ENCODE measurements at regions not wholly inside any gene's neighbourhood (a gene's known extent, or its start where the extent isn't known, plus 50 kb on each side); places are given as distances from the start of the nearest gene placed in this dataset.

DNA sequence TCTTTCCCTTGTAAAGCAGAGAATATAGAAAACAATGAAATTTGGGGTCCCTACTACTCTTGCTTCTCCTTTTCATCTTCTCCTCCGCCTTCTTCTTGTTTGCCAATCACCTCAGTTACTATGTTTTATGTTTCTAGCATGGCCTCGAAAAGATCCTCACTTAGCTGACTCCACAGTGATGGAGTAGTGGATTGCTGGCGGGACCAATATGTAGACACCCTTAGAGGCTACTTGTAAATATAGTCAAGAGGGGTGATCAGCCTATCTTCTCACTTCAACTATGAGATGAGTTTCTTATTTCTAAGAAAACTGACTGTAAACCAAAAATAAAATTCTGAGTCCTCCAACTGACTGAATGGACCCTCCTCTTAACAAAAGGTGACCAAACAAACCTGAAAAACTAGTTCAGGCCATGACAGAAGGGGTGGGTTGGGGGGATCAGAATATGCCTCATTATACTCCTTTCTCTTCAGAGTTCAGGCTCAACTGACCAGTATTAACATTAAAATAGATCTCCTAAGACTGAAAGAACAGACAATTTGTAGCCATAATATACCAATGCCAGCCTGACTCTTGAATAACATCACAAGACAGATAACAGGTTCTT lies 829.0 kb downstream of the TLE4 start:
- no peak overlapping the region for H3K4me3 Mint-ChIP-seq (ENCODE audit: unreplicated experiment)
- no peaks in the 10 kb centered on the region for H3K27me3 Mint-ChIP-seq (ENCODE audit: insufficient read depth, unreplicated experiment)
- H3K4me1 Mint-ChIP-seq (ENCODE audit: insufficient read depth, unreplicated experiment), result peaks cover 7% of the 10 kb centered on the region
- BruUV-seq (replicated peaks), result no TSS peak
- DNase-seq (ENCODE audit: unreplicated experiment), result no peak
- POLR2A ChIA-PET, result interaction anchor here (0.9 kb wide), 1 partner anchor 13 kb away, joined by 3 read pairs; no protein-coding TSS in a partner anchor
- TF ChIP-seq, protein P1, sequence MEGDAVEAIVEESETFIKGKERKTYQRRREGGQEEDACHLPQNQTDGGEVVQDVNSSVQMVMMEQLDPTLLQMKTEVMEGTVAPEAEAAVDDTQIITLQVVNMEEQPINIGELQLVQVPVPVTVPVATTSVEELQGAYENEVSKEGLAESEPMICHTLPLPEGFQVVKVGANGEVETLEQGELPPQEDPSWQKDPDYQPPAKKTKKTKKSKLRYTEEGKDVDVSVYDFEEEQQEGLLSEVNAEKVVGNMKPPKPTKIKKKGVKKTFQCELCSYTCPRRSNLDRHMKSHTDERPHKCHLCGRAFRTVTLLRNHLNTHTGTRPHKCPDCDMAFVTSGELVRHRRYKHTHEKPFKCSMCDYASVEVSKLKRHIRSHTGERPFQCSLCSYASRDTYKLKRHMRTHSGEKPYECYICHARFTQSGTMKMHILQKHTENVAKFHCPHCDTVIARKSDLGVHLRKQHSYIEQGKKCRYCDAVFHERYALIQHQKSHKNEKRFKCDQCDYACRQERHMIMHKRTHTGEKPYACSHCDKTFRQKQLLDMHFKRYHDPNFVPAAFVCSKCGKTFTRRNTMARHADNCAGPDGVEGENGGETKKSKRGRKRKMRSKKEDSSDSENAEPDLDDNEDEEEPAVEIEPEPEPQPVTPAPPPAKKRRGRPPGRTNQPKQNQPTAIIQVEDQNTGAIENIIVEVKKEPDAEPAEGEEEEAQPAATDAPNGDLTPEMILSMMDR (IDR thresholded peaks at IDR 0.05; ENCODE audit: unreplicated experiment), result no peak
- CTCF ChIA-PET, result interaction anchor here (0.6 kb wide), 1 partner anchor 109 kb away, joined by 3 read pairs; no protein-coding TSS in a partner anchor
- H3K27ac Mint-ChIP-seq (ENCODE audit: low read depth, unreplicated experiment), result no peak overlapping the region
- intact Hi-C loops (cut with micrococcal nuclease), result no loop called here
- H3K36me3 Mint-ChIP-seq (ENCODE audit: insufficient read depth, unreplicated experiment), result peaks cover 5% of the 10 kb centered on the region
- H3K9me3 Mint-ChIP-seq (ENCODE audit: unreplicated experiment), result no peaks in the 10 kb centered on the region

DNA sequence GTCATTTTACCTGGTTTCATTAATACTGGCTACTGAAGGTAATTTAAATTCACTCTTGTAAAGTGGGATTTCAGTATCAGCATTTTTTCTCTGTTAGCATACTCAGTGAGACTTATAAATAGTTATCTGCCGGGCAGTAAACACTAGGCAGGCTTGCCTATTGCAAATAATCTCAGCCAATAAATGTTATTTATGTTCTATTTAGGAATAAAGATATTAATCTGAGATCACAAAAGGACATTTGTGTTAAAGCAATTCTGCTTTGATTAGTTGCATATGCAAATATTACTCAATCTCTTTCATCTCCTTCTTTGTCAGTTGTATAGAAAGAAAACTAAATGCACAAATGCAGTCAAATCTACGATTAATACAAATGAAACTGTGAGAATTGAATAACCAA lies 827.8 kb downstream of the TLE4 start:
- ChIA-PET CTCF (interaction anchor here (1.1 kb wide), 1 partner anchor 22 kb away, joined by 4 read pairs; no protein-coding TSS in a partner anchor), POLR2A (interaction anchor here (0.9 kb wide), 1 partner anchor 12 kb away, joined by 3 read pairs; no protein-coding TSS in a partner anchor)
- DNase-seq (ENCODE audit: unreplicated experiment), result no peak
- no TSS peak for BruUV-seq (replicated peaks)
- no peaks in the 10 kb centered on the region for H3K9me3 Mint-ChIP-seq (ENCODE audit: unreplicated experiment)
- intact Hi-C loops (cut with micrococcal nuclease), result no loop called here
- H3K4me3 Mint-ChIP-seq (ENCODE audit: unreplicated experiment), result no peak overlapping the region
- TF ChIP-seq, protein P1 (IDR thresholded peaks at IDR 0.05; ENCODE audit: unreplicated experiment), result no peak
- H3K27ac Mint-ChIP-seq (ENCODE audit: low read depth, unreplicated experiment), result no peak overlapping the region
- no peaks in the 10 kb centered on the region for H3K27me3 Mint-ChIP-seq (ENCODE audit: insufficient read depth, unreplicated experiment)
- peaks cover 5% of the 10 kb centered on the region for H3K36me3 Mint-ChIP-seq (ENCODE audit: insufficient read depth, unreplicated experiment)
- H3K4me1 Mint-ChIP-seq (ENCODE audit: insufficient read depth, unreplicated experiment), result peaks cover 7% of the 10 kb centered on the region

DNA sequence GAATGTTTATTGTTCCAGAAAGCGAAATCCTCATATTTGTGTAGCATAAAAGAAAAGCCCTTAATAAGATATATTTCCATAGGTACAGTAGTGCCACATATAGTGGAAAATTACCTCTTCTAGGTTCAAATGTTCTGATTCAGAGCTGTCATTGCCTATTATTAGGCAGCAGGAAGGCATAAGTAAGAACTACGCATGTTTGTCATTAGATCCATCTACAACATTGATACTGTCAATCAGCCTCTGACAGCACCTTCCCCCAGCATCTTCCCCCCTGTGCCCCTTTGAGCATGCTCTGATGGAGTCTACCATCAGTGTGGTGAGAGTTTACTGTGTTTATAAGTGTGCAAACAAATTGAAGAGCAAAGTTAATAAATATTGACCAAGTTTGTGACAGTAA lies 816.1 kb downstream of the TLE4 start:
- Mint-ChIP-seq H3K4me1 (ENCODE audit: insufficient read depth, unreplicated experiment) (peaks cover 4% of the 10 kb centered on the region), H3K27ac (ENCODE audit: low read depth, unreplicated experiment) (no peak overlapping the region), H3K36me3 (ENCODE audit: insufficient read depth, unreplicated experiment) (no peaks in the 10 kb centered on the region), H3K4me3 (ENCODE audit: unreplicated experiment) (no peak overlapping the region), H3K9me3 (ENCODE audit: unreplicated experiment) (no peaks in the 10 kb centered on the region), H3K27me3 (ENCODE audit: insufficient read depth, unreplicated experiment) (no peaks in the 10 kb centered on the region)
- POLR2A ChIA-PET, result interaction anchor here (0.6 to 1.0 kb wide), 2 partner anchors 9 to 12 kb away, joined by 3 to 5 read pairs; no protein-coding TSS in a partner anchor
- no peak for DNase-seq (ENCODE audit: unreplicated experiment)
- CTCF ChIA-PET, result no interaction called here
- no TSS peak for BruUV-seq (replicated peaks)
- intact Hi-C loops (cut with micrococcal nuclease), result no loop called here
- TF ChIP-seq, protein P1 (IDR thresholded peaks at IDR 0.05; ENCODE audit: unreplicated experiment), result no peak

DNA sequence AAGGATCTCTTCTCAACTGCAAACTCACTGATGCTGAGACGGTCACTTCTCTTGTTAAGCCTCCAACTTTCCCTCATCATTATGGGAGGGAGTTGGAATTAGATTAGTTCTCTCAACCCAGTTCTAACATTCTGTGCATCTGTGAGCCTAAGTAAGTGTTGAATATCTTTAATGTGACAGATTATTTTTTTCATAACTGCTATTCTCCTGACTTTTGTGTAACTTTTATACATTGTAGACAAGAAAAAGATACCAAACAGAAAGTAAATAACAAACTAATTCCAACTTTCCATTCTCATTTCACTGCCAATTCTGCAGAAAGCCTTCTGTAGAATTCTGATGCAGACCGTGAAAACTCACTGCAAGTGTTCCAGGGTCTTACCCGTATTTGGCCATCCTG lies 813.5 kb downstream of the TLE4 start:
- ChIA-PET CTCF (no interaction called here), POLR2A (no interaction called here)
- no peaks in the 10 kb centered on the region for H3K36me3 Mint-ChIP-seq (ENCODE audit: insufficient read depth, unreplicated experiment)
- DNase-seq (ENCODE audit: unreplicated experiment), result no peak
- peaks cover 8% of the 10 kb centered on the region for H3K4me1 Mint-ChIP-seq (ENCODE audit: insufficient read depth, unreplicated experiment)
- H3K4me3 Mint-ChIP-seq (ENCODE audit: unreplicated experiment), result no peak overlapping the region
- TF ChIP-seq, protein P1 (IDR thresholded peaks at IDR 0.05; ENCODE audit: unreplicated experiment), result no peak
- H3K27ac Mint-ChIP-seq (ENCODE audit: low read depth, unreplicated experiment), result no peak overlapping the region
- BruUV-seq (replicated peaks), result no TSS peak
- intact Hi-C loops (cut with micrococcal nuclease), result no loop called here
- no peaks in the 10 kb centered on the region for H3K27me3 Mint-ChIP-seq (ENCODE audit: insufficient read depth, unreplicated experiment)
- H3K9me3 Mint-ChIP-seq (ENCODE audit: unreplicated experiment), result no peaks in the 10 kb centered on the region

Measured in MCF 10A (cell line).